GM18517 (cell line): ENCODE measurements at regions not wholly inside any gene's neighbourhood (a gene's known extent, or its start where the extent isn't known, plus 50 kb on each side); places are given as distances from the start of the nearest gene placed in this dataset.
"Not testable (repeated sequence)": the region's sequence is repeated elsewhere in the genome, so short reads cannot be mapped to it uniquely, and the experiment has no call there.

ENCODE experiments used
- ATAC-seq: cut with Tn5 transposase; IDR thresholded peaks from one replicate; pipeline ENCODE4 v1.9.1; 2021; ENCODE audit warnings: mild to moderate bottlenecking, moderate library complexity; ENCODE audit not compliant: unreplicated experiment

GRCh38 chr11:26839911-26840698 is 118.2 kb upstream of the SLC5A12 start:
- no peak for ATAC-seq

- no peak for ATAC-seq
Observed at GRCh38 chr11:26841818-26842473, 120.1 kb upstream of the SLC5A12 start.

- ATAC-seq, result no peak
Observed at GRCh38 chr11:26842478-26843282, 120.8 kb upstream of the SLC5A12 start.

- no peak for ATAC-seq
Observed at GRCh38 chr11:26843539-26843938, 121.7 kb upstream of the SLC5A12 start.

- no peak for ATAC-seq
Observed at GRCh38 chr11:26844963-26845362, 123.1 kb upstream of the SLC5A12 start.

- ATAC-seq, result no peak
Observed at GRCh38 chr11:26846227-26846626, 124.4 kb upstream of the SLC5A12 start.

GRCh38 chr11:26847459-26847858 is 125.6 kb upstream of the SLC5A12 start:
- ATAC-seq, result no peak

GRCh38 chr11:26847977-26848376 is 126.1 kb upstream of the SLC5A12 start:
- ATAC-seq, result no peak

GRCh38 chr11:26849036-26849435 is 127.2 kb upstream of the SLC5A12 start:
- ATAC-seq, result no peak

- ATAC-seq, result no peak
Observed at GRCh38 chr11:26851291-26851690, 129.4 kb upstream of the SLC5A12 start.

GRCh38 chr11:26851696-26852095 is 129.8 kb upstream of the SLC5A12 start:
- ATAC-seq, result no peak

GRCh38 chr11:26858098-26858497 is 135.8 kb upstream of the FIBIN start:
- no peak for ATAC-seq

- ATAC-seq, result no peak
Observed at GRCh38 chr11:26859416-26859815, 134.5 kb upstream of the FIBIN start.

- ATAC-seq, result no peak
Observed at GRCh38 chr11:26860091-26860780, 133.7 kb upstream of the FIBIN start.

GRCh38 chr11:26860895-26861294 is 133.0 kb upstream of the FIBIN start:
- ATAC-seq, result no peak

GRCh38 chr11:26862801-26863200 is 131.1 kb upstream of the FIBIN start:
- ATAC-seq, result no peak

GRCh38 chr11:26865703-26866102 is 128.2 kb upstream of the FIBIN start:
- no peak for ATAC-seq

GRCh38 chr11:26867286-26867685 is 126.6 kb upstream of the FIBIN start:
- no peak for ATAC-seq

- no peak for ATAC-seq
Observed at GRCh38 chr11:26878959-26879581, 114.8 kb upstream of the FIBIN start.

- ATAC-seq, result not testable (repeated sequence)
Observed at GRCh38 chr11:26882363-26882880, 111.5 kb upstream of the FIBIN start.
